ENCODE measurements at regions not wholly inside any gene's neighbourhood (a gene's known extent, or its start where the extent isn't known, plus 50 kb on each side); places are given as distances from the start of the nearest gene placed in this dataset.
"Not testable (repeated sequence)": the region's sequence is repeated elsewhere in the genome, so short reads cannot be mapped to it uniquely, and the experiment has no call there.

DNA sequence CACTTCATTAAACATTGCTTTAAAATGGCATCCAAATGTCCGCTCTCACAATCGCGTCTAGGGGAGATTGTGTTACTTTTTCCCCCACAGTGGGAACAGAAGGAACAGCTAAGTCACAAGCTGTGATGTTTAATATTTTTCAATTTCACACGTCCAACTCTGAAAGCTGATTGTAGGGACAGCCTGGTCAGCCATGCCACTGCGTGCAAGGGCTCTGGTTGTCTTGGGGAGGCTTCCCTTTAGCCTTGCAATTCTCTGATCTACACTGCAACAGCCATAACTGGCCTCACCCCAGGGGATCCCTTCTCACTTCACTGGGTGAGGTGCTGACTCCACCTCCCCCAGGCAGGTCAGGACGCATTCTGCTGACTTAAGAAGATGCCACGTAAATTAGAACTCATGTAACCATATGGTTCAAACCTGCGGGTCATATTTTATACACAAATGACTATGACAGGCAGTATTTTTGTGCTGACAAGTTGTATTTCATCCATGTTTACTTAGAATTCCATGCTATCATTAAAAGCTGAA, 425.2 kb upstream of the NFE2L3 start:
- TF ChIP-seq POLR2A (IDR thresholded peaks at IDR 0.05; ENCODE audit: low read depth, low read length): no peak
- FAIRE-seq (no peak), DNase-seq (ENCODE audit: insufficient read length, low spot score) (no peak)

- TF ChIP-seq POLR2A (IDR thresholded peaks at IDR 0.05; ENCODE audit: low read depth, low read length): no peak
- DNase-seq (ENCODE audit: insufficient read length, low spot score) (no peak), FAIRE-seq (no peak)
Measured at GRCh38 chr7:25727446-25727845, 424.6 kb upstream of the NFE2L3 start.

GRCh38 chr7:25727876-25728275, 424.1 kb upstream of the NFE2L3 start:
- no peak for TF ChIP-seq POLR2A (IDR thresholded peaks at IDR 0.05; ENCODE audit: low read depth, low read length)
- DNase-seq (ENCODE audit: insufficient read length, low spot score): no peak
- FAIRE-seq: no peak

DNA sequence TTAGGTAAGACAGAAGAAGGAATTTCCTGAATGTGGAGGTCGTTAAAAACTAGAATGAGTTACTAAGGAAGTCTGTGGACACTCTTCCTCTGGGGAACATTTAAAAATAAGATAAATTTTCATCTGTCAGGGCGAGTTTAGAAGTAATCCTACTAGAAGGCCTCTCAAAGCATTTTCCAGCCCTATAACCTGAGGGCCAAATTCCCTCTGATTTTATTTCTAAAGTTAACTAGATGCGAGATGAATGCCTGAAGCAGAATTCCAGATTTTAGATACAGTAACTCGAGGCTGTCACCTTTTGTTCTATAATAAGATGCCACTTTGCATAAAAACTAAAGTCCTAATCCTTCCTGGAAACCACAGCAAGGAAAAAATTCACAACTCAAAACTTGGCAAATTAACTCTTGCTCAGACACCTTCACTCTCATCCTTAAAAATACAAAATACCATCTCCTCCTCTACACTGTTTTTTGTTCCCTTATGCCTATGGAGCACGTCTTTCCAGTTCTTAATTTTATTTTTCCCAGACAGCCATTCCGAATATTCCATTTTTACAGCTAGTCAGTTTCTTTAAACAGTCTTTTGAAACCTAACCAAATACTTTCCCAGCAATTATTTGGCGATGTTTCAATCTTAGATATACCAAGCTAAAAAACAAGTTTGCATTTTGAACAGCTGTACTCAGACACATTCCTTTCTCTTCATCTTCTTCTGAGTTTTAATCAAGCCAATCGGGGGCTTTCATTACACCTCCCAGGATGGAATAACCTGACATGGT, 420.7 kb upstream of the NFE2L3 start:
- DNase-seq (ENCODE audit: insufficient read length, low spot score) (no peak), FAIRE-seq (no peak)
- TF ChIP-seq POLR2A (IDR thresholded peaks at IDR 0.05; ENCODE audit: low read depth, low read length): no peak

DNA sequence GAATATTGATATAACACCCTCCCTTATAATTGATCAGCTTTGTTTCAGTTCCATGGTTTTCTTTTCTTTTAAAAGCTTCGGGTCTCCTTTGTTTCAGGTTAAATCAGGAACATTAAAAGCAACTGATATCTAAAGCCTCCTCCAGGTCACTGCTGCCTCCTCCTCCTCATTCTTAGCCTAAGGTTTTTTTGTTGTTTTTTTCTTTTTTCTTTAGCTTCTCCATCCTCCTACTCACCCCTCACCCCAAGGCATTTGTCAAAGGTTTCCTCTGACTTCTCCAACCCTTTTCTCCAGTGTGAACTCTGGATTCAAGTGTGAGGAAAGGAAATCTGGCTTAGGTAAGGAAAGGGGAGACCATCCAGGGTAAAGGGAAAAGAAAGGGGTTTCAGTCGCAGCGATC, 420.2 kb upstream of the NFE2L3 start:
- FAIRE-seq (no peak), DNase-seq (ENCODE audit: insufficient read length, low spot score) (no peak)
- TF ChIP-seq POLR2A (IDR thresholded peaks at IDR 0.05; ENCODE audit: low read depth, low read length): no peak

- no peak for FAIRE-seq
- no peak for DNase-seq (ENCODE audit: insufficient read length, low spot score)
- no peak for TF ChIP-seq POLR2A (IDR thresholded peaks at IDR 0.05; ENCODE audit: low read depth, low read length)
Measured at GRCh38 chr7:25732766-25733217, 419.2 kb upstream of the NFE2L3 start.

GRCh38 chr7:25735674-25736242, 416.2 kb upstream of the NFE2L3 start:
- FAIRE-seq (no peak), DNase-seq (ENCODE audit: insufficient read length, low spot score) (no peak)
- no peak for TF ChIP-seq POLR2A (IDR thresholded peaks at IDR 0.05; ENCODE audit: low read depth, low read length)

DNA sequence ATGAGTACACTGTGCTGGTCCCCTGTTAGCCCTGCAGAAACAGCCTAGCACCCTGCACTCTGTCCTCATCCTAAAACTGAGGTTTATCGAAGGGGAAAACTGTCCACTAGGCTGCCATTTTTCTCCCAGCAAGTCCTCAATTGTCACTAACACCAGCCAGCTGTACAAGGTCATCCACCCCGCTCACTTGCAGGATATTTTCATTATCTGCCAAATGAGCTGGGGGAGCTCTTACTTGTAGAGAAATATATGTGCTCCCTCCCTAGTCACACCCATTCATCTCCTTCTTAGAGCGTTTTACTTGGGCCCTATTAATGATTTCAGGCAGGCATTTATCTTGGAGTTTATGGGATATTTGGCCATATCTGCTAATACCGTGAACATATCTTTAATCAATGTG, 413.5 kb upstream of the NFE2L3 start:
- no peak for TF ChIP-seq POLR2A (IDR thresholded peaks at IDR 0.05; ENCODE audit: low read depth, low read length)
- FAIRE-seq: no peak
- DNase-seq (ENCODE audit: insufficient read length, low spot score): no peak

- no peak for FAIRE-seq
- no peak for TF ChIP-seq POLR2A (IDR thresholded peaks at IDR 0.05; ENCODE audit: low read depth, low read length)
- no peak for DNase-seq (ENCODE audit: insufficient read length, low spot score)
Measured at GRCh38 chr7:25739143-25739542, 412.9 kb upstream of the NFE2L3 start.

DNA sequence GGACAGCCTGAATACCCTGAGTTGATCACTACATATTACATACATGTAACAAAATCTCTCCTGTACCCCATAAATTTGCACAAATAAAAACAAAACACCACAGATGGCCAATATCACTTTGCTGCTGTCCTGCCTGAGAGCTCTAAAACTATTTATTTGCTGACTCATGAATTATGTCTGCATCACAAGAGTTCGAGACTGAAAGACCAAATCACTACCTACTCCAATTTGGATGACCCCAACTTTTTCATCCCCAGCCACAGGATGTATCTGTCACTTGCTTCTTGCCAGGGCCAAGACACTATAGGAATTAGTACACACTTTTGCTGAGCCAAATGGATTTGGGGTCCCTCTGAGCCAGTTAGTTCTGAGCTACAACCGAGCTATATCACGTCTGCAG, 409.7 kb upstream of the NFE2L3 start:
- FAIRE-seq (no peak), DNase-seq (ENCODE audit: insufficient read length, low spot score) (no peak)
- TF ChIP-seq POLR2A (IDR thresholded peaks at IDR 0.05; ENCODE audit: low read depth, low read length): no peak

DNA sequence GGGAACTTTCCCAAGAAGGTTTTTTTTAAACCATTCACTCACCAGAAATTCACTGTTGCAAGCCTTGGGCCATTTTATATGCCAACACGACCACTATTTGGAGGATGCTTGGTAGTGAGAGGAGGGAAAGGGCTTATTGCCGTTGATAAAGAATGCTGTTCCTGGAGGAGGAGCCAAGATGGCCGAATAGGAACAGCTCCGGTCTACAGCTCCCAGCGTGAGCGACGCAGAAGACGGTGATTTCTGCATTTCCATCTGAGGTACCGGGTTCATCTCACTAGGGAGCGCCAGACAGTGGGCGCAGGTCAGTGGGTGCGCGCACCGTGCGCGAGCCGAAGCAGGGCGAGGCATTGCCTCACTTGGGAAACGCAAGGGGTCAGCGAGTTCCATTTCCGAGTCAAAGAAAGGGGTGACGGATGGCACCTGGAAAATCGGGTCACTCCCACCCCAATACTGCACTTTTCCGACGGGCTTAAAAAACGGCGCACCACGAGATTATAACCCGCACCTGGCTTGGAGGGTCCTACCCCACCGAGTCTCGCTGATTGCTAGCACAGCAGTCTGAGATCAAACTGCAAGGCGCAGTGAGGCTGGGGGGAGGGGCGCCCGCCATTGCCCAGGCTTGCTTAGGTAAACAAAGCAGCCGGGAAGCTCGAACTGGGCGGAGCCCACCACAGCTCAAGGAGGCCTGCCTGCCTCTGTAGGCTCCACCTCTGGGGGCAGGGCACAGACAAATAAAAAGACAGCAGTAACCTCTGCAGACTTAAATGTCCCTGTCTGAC, 408.1 kb upstream of the NFE2L3 start:
- not testable (repeated sequence) for FAIRE-seq; DNase-seq (ENCODE audit: insufficient read length, low spot score)

GRCh38 chr7:25750744-25751508, 401.1 kb upstream of the NFE2L3 start:
- DNase-seq (ENCODE audit: insufficient read length, low spot score): no peak
- TF ChIP-seq POLR2A (IDR thresholded peaks at IDR 0.05; ENCODE audit: low read depth, low read length): no peak
- no peak for FAIRE-seq

DNA sequence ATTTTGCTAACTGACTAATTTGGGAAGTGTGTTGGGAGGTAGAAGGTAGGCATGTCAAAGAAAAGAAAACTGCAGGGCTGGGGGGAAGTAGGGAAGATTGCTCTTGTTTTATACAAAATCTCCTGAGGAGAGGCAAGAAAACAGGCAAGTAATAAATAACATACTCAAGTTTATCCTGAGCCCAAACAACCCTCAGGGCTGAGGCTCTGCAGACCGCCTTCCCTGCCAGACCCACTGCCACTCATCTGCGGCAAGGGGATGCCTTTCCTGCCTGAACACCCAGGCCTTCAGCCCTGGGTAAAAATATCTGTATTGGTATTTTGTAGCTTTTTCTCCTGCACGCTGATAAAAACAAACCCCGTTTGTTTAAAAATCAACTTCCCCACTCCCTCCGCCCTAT, 399.8 kb upstream of the NFE2L3 start:
- FAIRE-seq: no peak
- no peak for DNase-seq (ENCODE audit: insufficient read length, low spot score)
- TF ChIP-seq POLR2A (IDR thresholded peaks at IDR 0.05; ENCODE audit: low read depth, low read length): no peak

All from H54 (cell line).